NB4 (cell line): ENCODE measurements at regions not wholly inside any gene's neighbourhood (a gene's known extent, or its start where the extent isn't known, plus 50 kb on each side); places are given as distances from the start of the nearest gene placed in this dataset.

ENCODE experiments used
- DNase-seq: peaks from one replicate; pipeline ENCODE4 v3.0.0; 2010; ENCODE audit warnings: low read depth
- H3K4me3 ChIP-seq: one replicate; pipeline ENCODE4 v1.5.1; 2011; ENCODE audit warnings: mild to moderate bottlenecking, low read depth, low read length, moderate library complexity
- CTCF ChIP-seq: IDR thresholded peaks from one replicate; pipeline ENCODE4 v1.5.1; 2012; ENCODE audit warnings: low read depth, low read length
- MAX ChIP-seq: IDR thresholded peaks from 2 replicates; pipeline ENCODE4 v1.6.1; 2011; ENCODE audit warnings: low read depth, low read length
- MYC ChIP-seq: IDR thresholded peaks from 2 replicates; pipeline ENCODE4 v1.6.1; 2011; ENCODE audit warnings: low read depth, low read length
- POLR2A ChIP-seq: IDR thresholded peaks from 2 replicates; pipeline ENCODE4 v1.6.1; 2011; ENCODE audit warnings: mild to moderate bottlenecking; ENCODE audit not compliant: insufficient read length; ENCODE audit errors: extremely low read depth

- DNase-seq, result no peak
- no peak overlapping the region for H3K4me3 ChIP-seq
- TF ChIP-seq MAX (no peak), POLR2A (no peak), CTCF (no peak), MYC (no peak)
Observed at GRCh38 chr12:20175704-20176388, 192.5 kb upstream of the PDE3A start.

GRCh38 chr12:20181416-20182180 lies 186.7 kb upstream of the PDE3A start:
- no peak for DNase-seq
- TF ChIP-seq CTCF, result no peak
- no peak for TF ChIP-seq MAX
- TF ChIP-seq POLR2A, result no peak
- TF ChIP-seq MYC, result no peak
- no peak overlapping the region for H3K4me3 ChIP-seq

GRCh38 chr12:20183563-20183962 lies 184.8 kb upstream of the PDE3A start:
- no peak for DNase-seq
- no peak overlapping the region for H3K4me3 ChIP-seq
- no peak for TF ChIP-seq POLR2A

GRCh38 chr12:20184514-20184913 lies 183.8 kb upstream of the PDE3A start:
- H3K4me3 ChIP-seq, result no peak overlapping the region
- DNase-seq, result no peak
- TF ChIP-seq POLR2A (no peak), MYC (no peak), MAX (no peak), CTCF (no peak)

- no peak overlapping the region for H3K4me3 ChIP-seq
- TF ChIP-seq POLR2A (no peak), MAX (no peak), MYC (no peak), CTCF (no peak)
- peak; percentile 38 for DNase-seq
Observed at GRCh38 chr12:20187456-20187855, 180.9 kb upstream of the PDE3A start.

- no peak for TF ChIP-seq POLR2A
- TF ChIP-seq MYC, result no peak
- no peak for TF ChIP-seq CTCF
- no peak for TF ChIP-seq MAX
- H3K4me3 ChIP-seq, result no peak overlapping the region
- no peak for DNase-seq
Observed at GRCh38 chr12:20188930-20189653, 179.2 kb upstream of the PDE3A start.
